Activated CD4-positive, alpha-beta T cell treated with anti-CD3 and anti-CD28 coated beads, Interleukin-2, amount 10 ng/mL, durations not matched to agents 7 days and 5 days (primary cell): ENCODE measurements at regions not wholly inside any gene's neighbourhood (a gene's known extent, or its start where the extent isn't known, plus 50 kb on each side); places are given as distances from the start of the nearest gene placed in this dataset.

Experiments used
- CTCF ChIA-PET: fragments of 350-600 bp; sonication (Branson Sonifier 250); formaldehyde crosslinking; loops from one replicate; lab custom pipeline; 2021; ENCODE audit warnings: antibody characterized with exemption; lab: Charles Lee
- POLR2A ChIA-PET: fragments of 350-600 bp; sonication (Branson Sonifier 250); formaldehyde crosslinking; loops from one replicate; lab custom pipeline; 2021; ENCODE audit warnings: antibody characterized with exemption; lab: Charles Lee
- DNase-seq: peaks from one replicate; pipeline ENCODE4 v3.0.0-alpha.2; 2020
- H3K27ac Mint-ChIP-seq: one replicate; pipeline ENCODE4 v1.8.0; 2021; ENCODE audit warnings: mild to moderate bottlenecking, moderate library complexity, mixed read lengths
- H3K27me3 Mint-ChIP-seq: one replicate; pipeline ENCODE4 v1.8.0; 2021; ENCODE audit warnings: mixed read lengths
- H3K36me3 Mint-ChIP-seq: one replicate; pipeline ENCODE4 v1.8.0; 2021; ENCODE audit warnings: low read depth, mixed read lengths
- H3K4me1 Mint-ChIP-seq: one replicate; pipeline ENCODE4 v1.8.0; 2021; ENCODE audit warnings: mixed read lengths
- H3K4me3 Mint-ChIP-seq: one replicate; pipeline ENCODE4 v1.8.0; 2021; ENCODE audit warnings: mild to moderate bottlenecking, moderate library complexity, mixed read lengths
- H3K9me3 Mint-ChIP-seq: one replicate; pipeline ENCODE4 v1.8.0; 2021; ENCODE audit warnings: mixed read lengths

DNA sequence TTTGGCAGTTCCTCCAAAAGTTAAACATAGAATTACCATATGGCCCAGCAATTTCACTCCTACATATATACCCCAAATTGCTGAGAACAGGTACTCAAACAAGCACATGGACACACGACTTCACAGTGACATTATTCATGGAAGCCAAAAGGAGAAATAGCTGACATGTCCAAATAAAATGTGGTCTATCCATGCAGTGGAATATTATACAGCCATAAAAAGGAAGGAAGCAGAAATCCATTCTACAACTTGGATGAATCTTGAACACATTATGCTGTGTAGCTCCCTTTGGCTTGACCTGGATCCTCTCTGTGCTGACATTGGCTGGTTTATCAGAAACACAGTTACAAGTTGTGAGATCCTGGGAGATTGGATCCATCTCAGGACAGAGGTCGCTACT lies 370.9 kb upstream of the EEF2KMT start:
- POLR2A ChIA-PET = no interaction called here
- Mint-ChIP-seq H3K27me3 (no peaks in the 10 kb centered on the region), H3K27ac (no peak overlapping the region), H3K36me3 (no peaks in the 10 kb centered on the region), H3K4me3 (no peak overlapping the region), H3K4me1 (no peaks in the 10 kb centered on the region), H3K9me3 (no peaks in the 10 kb centered on the region)
- no peak for DNase-seq
- CTCF ChIA-PET = interaction anchor here (0.6 kb wide), 1 partner anchor 213 kb away, joined by 3 read pairs; no protein-coding TSS in a partner anchor

DNA sequence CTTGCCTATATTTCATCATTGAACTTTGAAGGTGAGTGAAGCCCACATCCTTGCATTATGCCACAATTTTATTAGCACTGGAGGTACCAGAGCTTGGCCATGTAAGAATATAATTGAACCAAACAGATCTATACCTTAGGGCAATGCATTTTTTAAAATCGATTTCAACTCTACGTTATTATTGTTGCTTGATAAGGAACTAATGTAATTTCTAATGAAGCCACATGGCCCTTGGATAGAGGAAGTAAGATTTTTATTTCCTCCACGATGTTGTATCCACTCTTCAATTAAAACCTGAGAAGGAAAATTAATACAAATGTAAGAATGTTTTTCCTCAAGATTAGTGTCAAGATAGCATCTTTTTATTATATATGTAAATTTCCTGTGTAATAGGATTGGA lies 370.0 kb upstream of the EEF2KMT start:
- H3K36me3 Mint-ChIP-seq = no peaks in the 10 kb centered on the region
- no peak overlapping the region for H3K27ac Mint-ChIP-seq
- H3K4me3 Mint-ChIP-seq = no peak overlapping the region
- H3K27me3 Mint-ChIP-seq = no peaks in the 10 kb centered on the region
- ChIA-PET POLR2A (no interaction called here), CTCF (no interaction called here)
- no peaks in the 10 kb centered on the region for H3K9me3 Mint-ChIP-seq
- no peak for DNase-seq
- no peaks in the 10 kb centered on the region for H3K4me1 Mint-ChIP-seq

DNA sequence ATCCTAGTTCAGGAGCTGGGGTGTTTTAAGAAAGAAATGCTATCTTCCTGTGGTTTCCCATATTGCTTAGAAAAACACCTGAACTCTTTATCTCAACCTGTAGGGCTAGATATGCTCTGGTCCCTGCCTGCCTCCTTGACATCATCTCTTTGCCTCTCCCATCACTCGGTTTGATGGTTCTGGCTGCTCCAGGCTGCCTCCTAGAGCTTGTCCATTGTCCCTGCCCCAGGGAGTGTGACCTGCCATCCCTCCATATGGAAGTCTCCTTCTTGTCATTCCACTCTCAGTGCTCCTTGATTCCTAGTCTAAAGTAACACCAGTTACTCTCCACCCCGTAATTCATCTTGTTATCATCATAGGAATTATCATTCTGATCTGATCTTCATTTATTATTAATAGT lies 369.0 kb upstream of the EEF2KMT start:
- no peak overlapping the region for H3K27ac Mint-ChIP-seq
- no peaks in the 10 kb centered on the region for H3K9me3 Mint-ChIP-seq
- H3K27me3 Mint-ChIP-seq = no peaks in the 10 kb centered on the region
- DNase-seq = no peak
- CTCF ChIA-PET = no interaction called here
- H3K36me3 Mint-ChIP-seq = no peaks in the 10 kb centered on the region
- no peak overlapping the region for H3K4me3 Mint-ChIP-seq
- POLR2A ChIA-PET = no interaction called here
- no peaks in the 10 kb centered on the region for H3K4me1 Mint-ChIP-seq

- no peak overlapping the region for H3K27ac Mint-ChIP-seq
- POLR2A ChIA-PET = no interaction called here
- no peaks in the 10 kb centered on the region for H3K27me3 Mint-ChIP-seq
- no peaks in the 10 kb centered on the region for H3K36me3 Mint-ChIP-seq
- no peak overlapping the region for H3K4me3 Mint-ChIP-seq
- H3K9me3 Mint-ChIP-seq = no peaks in the 10 kb centered on the region
- DNase-seq = no peak
- no peaks in the 10 kb centered on the region for H3K4me1 Mint-ChIP-seq
- CTCF ChIA-PET = no interaction called here
Measured at GRCh38 chr16:5465714-5466113, 368.1 kb upstream of the EEF2KMT start.

- no peak for DNase-seq
- H3K9me3 Mint-ChIP-seq = no peaks in the 10 kb centered on the region
- no peak overlapping the region for H3K4me3 Mint-ChIP-seq
- no peaks in the 10 kb centered on the region for H3K27me3 Mint-ChIP-seq
- no peaks in the 10 kb centered on the region for H3K4me1 Mint-ChIP-seq
- ChIA-PET CTCF (no interaction called here), POLR2A (no interaction called here)
- no peaks in the 10 kb centered on the region for H3K36me3 Mint-ChIP-seq
- no peak overlapping the region for H3K27ac Mint-ChIP-seq
Measured at GRCh38 chr16:5463820-5464219, 366.2 kb upstream of the EEF2KMT start.

DNA sequence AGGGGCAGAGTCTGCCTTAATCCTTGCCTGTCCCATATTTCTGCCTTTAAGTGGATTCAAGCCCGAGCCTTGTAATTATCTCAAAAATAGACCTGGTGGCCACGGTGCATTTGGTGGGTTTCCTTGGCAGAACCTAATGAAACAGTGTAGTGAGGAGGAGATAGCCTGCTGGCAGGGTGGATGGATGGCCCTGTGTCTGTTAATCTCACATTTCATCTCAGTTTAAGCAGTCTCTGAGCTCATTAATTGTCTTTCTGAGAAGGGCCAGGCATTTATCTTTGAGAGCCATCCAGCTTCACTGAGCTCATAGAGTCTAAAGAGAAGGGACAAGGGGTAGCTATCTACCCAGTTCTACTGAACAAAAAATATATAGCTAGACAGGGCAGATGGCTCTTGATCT lies 364.0 kb upstream of the EEF2KMT start:
- H3K27ac Mint-ChIP-seq = no peak overlapping the region
- H3K4me1 Mint-ChIP-seq = no peaks in the 10 kb centered on the region
- DNase-seq = no peak
- H3K36me3 Mint-ChIP-seq = no peaks in the 10 kb centered on the region
- ChIA-PET POLR2A (no interaction called here), CTCF (no interaction called here)
- no peaks in the 10 kb centered on the region for H3K27me3 Mint-ChIP-seq
- no peak overlapping the region for H3K4me3 Mint-ChIP-seq
- no peaks in the 10 kb centered on the region for H3K9me3 Mint-ChIP-seq

- H3K27me3 Mint-ChIP-seq = no peaks in the 10 kb centered on the region
Measured at GRCh38 chr16:5461141-5461540, 363.5 kb upstream of the EEF2KMT start.

DNA sequence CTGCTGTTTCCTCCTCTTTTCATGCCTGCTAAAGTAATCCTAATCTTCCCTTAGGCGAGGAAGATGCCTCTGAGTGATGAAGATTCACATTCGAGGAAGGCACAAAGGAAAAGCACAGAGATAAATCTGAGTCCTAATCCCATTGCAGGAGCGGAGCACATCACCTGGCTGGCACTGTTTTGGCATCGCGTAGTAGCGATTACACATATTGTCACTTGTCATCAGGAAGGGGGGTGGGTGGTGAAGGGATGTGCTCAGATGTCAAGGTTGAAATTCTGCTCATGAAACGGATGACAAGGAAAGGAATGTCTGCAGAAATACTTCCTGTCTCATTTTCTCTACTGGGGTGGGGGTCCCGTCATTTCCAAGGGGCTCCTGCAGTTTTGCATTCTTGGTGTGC lies 363.1 kb upstream of the EEF2KMT start:
- ChIA-PET POLR2A (no interaction called here), CTCF (no interaction called here)
- Mint-ChIP-seq H3K27ac (no peak overlapping the region), H3K4me3 (no peak overlapping the region), H3K27me3 (no peaks in the 10 kb centered on the region), H3K9me3 (no peaks in the 10 kb centered on the region), H3K36me3 (no peaks in the 10 kb centered on the region), H3K4me1 (no peaks in the 10 kb centered on the region)
- no peak for DNase-seq

More at GRCh38 chr16:5461141-5461540, 363.5 kb upstream of the EEF2KMT start:
- H3K4me1 Mint-ChIP-seq = no peaks in the 10 kb centered on the region
- no peak overlapping the region for H3K4me3 Mint-ChIP-seq
- CTCF ChIA-PET = no interaction called here
- no peak overlapping the region for H3K27ac Mint-ChIP-seq
- no peaks in the 10 kb centered on the region for H3K9me3 Mint-ChIP-seq
- no peaks in the 10 kb centered on the region for H3K36me3 Mint-ChIP-seq
- no peak for DNase-seq
- POLR2A ChIA-PET = no interaction called here

DNA sequence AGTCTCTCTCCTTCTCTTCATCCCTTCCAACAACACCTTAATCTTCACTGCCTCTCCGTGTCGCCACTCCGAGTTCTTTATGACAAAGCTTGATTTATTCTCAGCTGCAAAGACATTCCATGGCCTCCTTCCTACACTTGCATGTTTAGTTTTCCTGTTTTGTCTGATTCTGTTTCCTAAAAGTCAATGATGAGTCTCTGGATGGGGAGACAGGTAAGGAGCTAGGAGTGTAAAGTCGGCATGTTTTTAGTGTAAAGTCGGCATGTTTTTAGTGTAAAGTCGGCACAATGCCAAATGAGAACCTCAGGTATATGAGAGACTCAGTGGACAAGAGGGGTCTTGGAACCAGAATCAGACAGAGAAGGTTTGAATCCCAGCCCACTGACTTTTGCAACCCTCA lies 362.3 kb upstream of the EEF2KMT start:
- Mint-ChIP-seq H3K4me1 (no peaks in the 10 kb centered on the region), H3K4me3 (no peak overlapping the region), H3K36me3 (no peaks in the 10 kb centered on the region), H3K9me3 (no peaks in the 10 kb centered on the region), H3K27ac (no peak overlapping the region), H3K27me3 (no peaks in the 10 kb centered on the region)
- DNase-seq = no peak
- ChIA-PET CTCF (no interaction called here), POLR2A (no interaction called here)

DNA sequence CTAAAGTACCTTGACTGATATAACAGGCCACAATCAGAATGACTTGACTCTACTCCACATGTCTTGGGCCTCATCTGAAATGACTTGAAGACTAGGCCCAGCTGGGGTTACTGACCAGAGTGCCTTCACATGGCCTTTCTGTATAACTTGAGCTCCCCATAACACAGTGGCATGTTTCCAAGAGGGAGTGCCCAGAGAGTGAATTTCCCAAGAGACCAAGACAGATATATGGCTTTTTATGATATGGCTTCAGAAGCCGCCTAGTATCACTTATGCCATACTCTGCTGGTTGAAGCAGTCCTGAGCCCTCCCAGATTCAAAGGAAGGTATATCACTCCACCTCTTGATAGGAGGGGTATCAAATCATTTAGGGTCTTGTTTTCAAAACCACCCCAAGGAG lies 357.5 kb upstream of the EEF2KMT start:
- H3K36me3 Mint-ChIP-seq = no peaks in the 10 kb centered on the region
- no peaks in the 10 kb centered on the region for H3K4me1 Mint-ChIP-seq
- no peaks in the 10 kb centered on the region for H3K27me3 Mint-ChIP-seq
- ChIA-PET POLR2A (no interaction called here), CTCF (no interaction called here)
- no peak for DNase-seq
- H3K27ac Mint-ChIP-seq = no peak overlapping the region
- no peaks in the 10 kb centered on the region for H3K9me3 Mint-ChIP-seq
- no peak overlapping the region for H3K4me3 Mint-ChIP-seq

DNA sequence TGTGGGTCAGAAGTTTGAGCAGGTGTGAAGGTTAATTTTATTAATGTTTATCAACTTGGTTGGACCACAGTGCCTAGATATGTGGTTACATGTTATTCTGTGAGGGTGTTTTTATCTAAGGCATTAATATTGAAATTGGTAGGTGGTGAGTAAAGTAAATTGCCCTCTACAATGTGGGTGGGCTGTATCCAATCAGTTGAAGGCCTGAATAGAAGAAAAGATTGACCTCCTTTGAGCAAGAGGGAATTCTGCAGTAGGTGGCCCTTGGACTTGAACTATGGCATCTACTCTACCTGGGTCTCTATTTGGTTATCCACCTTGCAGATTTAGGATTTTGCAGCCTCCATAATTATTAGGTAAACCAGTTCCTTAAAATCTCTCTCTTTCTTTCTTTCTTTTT lies 356.8 kb upstream of the EEF2KMT start:
- H3K36me3 Mint-ChIP-seq = no peaks in the 10 kb centered on the region
- CTCF ChIA-PET = no interaction called here
- H3K9me3 Mint-ChIP-seq = no peaks in the 10 kb centered on the region
- no peak overlapping the region for H3K4me3 Mint-ChIP-seq
- no peaks in the 10 kb centered on the region for H3K4me1 Mint-ChIP-seq
- no peak for DNase-seq
- H3K27ac Mint-ChIP-seq = no peak overlapping the region
- POLR2A ChIA-PET = no interaction called here
- H3K27me3 Mint-ChIP-seq = no peaks in the 10 kb centered on the region

- DNase-seq = no peak
- Mint-ChIP-seq H3K4me1 (no peaks in the 10 kb centered on the region), H3K9me3 (no peaks in the 10 kb centered on the region), H3K4me3 (no peak overlapping the region), H3K27ac (no peak overlapping the region), H3K27me3 (no peaks in the 10 kb centered on the region), H3K36me3 (no peaks in the 10 kb centered on the region)
- CTCF ChIA-PET = no interaction called here
- POLR2A ChIA-PET = no interaction called here
Measured at GRCh38 chr16:5451641-5452040, 354.0 kb upstream of the EEF2KMT start.

DNA sequence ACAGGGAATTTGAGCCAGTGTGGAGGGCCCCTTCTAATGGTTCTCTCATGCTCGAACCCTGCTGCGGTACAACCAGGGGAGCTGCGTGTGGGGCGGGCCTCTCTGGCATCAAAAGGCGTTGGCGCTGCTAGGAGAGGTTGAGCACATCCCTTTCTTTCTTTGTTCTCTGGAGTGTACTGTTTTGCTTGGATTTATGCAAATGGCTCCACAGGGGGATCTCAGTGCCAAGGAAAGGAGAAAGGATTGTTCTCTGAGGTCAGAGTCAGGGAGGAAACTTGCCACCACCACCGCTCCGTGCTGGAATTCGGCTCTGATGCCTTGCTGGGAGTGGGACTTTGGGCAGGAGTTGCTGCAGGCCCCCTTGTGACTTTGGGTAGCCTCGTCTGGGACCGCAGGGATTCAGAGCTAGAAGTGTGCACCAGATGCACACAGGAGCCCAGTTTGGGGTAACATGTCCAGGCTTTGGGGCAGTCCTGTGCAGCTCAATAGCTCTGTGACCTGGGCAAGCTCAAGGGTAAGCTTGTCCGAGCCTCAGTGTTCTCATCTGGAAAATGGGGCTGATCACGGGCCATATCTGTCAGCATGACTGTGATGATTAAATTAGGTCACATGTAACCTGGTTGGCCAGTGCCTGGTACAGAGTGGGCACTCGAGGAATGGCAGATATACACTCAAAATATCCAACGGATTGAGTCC lies 353.0 kb upstream of the EEF2KMT start:
- Mint-ChIP-seq H3K4me3 (no peak overlapping the region), H3K27ac (no peak overlapping the region), H3K36me3 (no peaks in the 10 kb centered on the region), H3K9me3 (no peaks in the 10 kb centered on the region), H3K4me1 (no peaks in the 10 kb centered on the region), H3K27me3 (no peaks in the 10 kb centered on the region)
- no peak for DNase-seq
- POLR2A ChIA-PET = no interaction called here
- CTCF ChIA-PET = no interaction called here

GRCh38 chr16:5449901-5450300 lies 352.3 kb upstream of the EEF2KMT start:
- no peaks in the 10 kb centered on the region for H3K4me1 Mint-ChIP-seq
- CTCF ChIA-PET = no interaction called here
- no peak for DNase-seq
- no peak overlapping the region for H3K4me3 Mint-ChIP-seq
- no peaks in the 10 kb centered on the region for H3K36me3 Mint-ChIP-seq
- H3K9me3 Mint-ChIP-seq = no peaks in the 10 kb centered on the region
- no peak overlapping the region for H3K27ac Mint-ChIP-seq
- POLR2A ChIA-PET = no interaction called here
- H3K27me3 Mint-ChIP-seq = no peaks in the 10 kb centered on the region
